Fibroblast of peridontal ligament (primary cell): ENCODE measurements at regions not wholly inside any gene's neighbourhood (a gene's known extent, or its start where the extent isn't known, plus 50 kb on each side); places are given as distances from the start of the nearest gene placed in this dataset.

Experiments
- DNase-seq: peaks from one replicate; pipeline ENCODE4 v3.0.0-alpha.2; 2010; ENCODE audit errors: extremely low read depth

- DNase-seq: no peak
These were observed 1654.2 kb upstream of the SLC39A10 start for GRCh38 chr2:194002699-194003368.

- no peak for DNase-seq
These were observed 1666.2 kb upstream of the SLC39A10 start for GRCh38 chr2:193990868-193991267.

- DNase-seq: no peak
These were observed 1667.4 kb upstream of the SLC39A10 start for GRCh38 chr2:193989645-193990044.

GRCh38 chr2:193988784-193989183, 1668.2 kb upstream of the SLC39A10 start:
- no peak for DNase-seq

GRCh38 chr2:193985272-193985671, 1671.8 kb upstream of the SLC39A10 start:
- no peak for DNase-seq

GRCh38 chr2:193980599-193980998, 1676.4 kb upstream of the SLC39A10 start:
- no peak for DNase-seq

- DNase-seq: no peak
These were observed 1683.2 kb upstream of the SLC39A10 start for GRCh38 chr2:193973781-193974180.

- peak; percentile 40 for DNase-seq
These were observed 1690.4 kb upstream of the SLC39A10 start for GRCh38 chr2:193966590-193966989.

GRCh38 chr2:193965263-193965662, 1691.8 kb upstream of the SLC39A10 start:
- no peak for DNase-seq

- DNase-seq: peak; percentile 25
These were observed 1693.4 kb upstream of the SLC39A10 start for GRCh38 chr2:193963472-193964119.

- DNase-seq: no peak
These were observed 1710.2 kb upstream of the SLC39A10 start for GRCh38 chr2:193946806-193947205.

- no peak for DNase-seq
These were observed 1713.5 kb upstream of the SLC39A10 start for GRCh38 chr2:193943406-193943960.

- no peak for DNase-seq
These were observed 1721.9 kb upstream of the SLC39A10 start for GRCh38 chr2:193935114-193935513.

- no peak for DNase-seq
These were observed 1727.9 kb upstream of the SLC39A10 start for GRCh38 chr2:193929131-193929530.

GRCh38 chr2:193907561-193907960, 1712.8 kb upstream of the TMEFF2 start:
- DNase-seq: no peak

GRCh38 chr2:193900292-193900691, 1705.6 kb upstream of the TMEFF2 start:
- no peak for DNase-seq

- no peak for DNase-seq
These were observed 1700.5 kb upstream of the TMEFF2 start for GRCh38 chr2:193895226-193895625.

- no peak for DNase-seq
These were observed 1699.3 kb upstream of the TMEFF2 start for GRCh38 chr2:193894081-193894480.

- no peak for DNase-seq
These were observed 1696.3 kb upstream of the TMEFF2 start for GRCh38 chr2:193891023-193891422.

- no peak for DNase-seq
These were observed 1690.7 kb upstream of the TMEFF2 start for GRCh38 chr2:193885419-193885818.

GRCh38 chr2:193883820-193884219, 1689.1 kb upstream of the TMEFF2 start:
- no peak for DNase-seq

GRCh38 chr2:193876980-193877379, 1682.2 kb upstream of the TMEFF2 start:
- DNase-seq: no peak

GRCh38 chr2:193869564-193869963, 1674.8 kb upstream of the TMEFF2 start:
- DNase-seq: no peak
